Esophagus muscularis mucosa (tissue), 4 donors: ENCODE measurements at regions not wholly inside any gene's neighbourhood (a gene's known extent, or its start where the extent isn't known, plus 50 kb on each side); places are given as distances from the start of the nearest gene placed in this dataset.

Experiments used
- DNase-seq: peaks from one replicate; pipeline ENCODE4 v3.0.0-alpha.2; 2017; ENCODE audit errors: extremely low spot score
- H3K27ac ChIP-seq, 4 donors: fragments of 200-600 bp; sonication (generic); replicated peaks in 1 of 4; 1 replicate in 3 of 4; 2 replicates in 1 of 4; pipeline ENCODE4 v1.5.1; 2016 to 2019; ENCODE audit warnings: mild to moderate bottlenecking in 1 of 4
- H3K27me3 ChIP-seq, 4 donors: fragments of 200-600 bp; sonication (generic); one replicate each; pipeline versions ENCODE4 v1.5.1 to v1.6.0; 2016 to 2019
- H3K36me3 ChIP-seq, 4 donors: fragments of 200-600 bp; sonication (generic); one replicate each; pipeline ENCODE4 v1.5.1; 2016 to 2019
- H3K4me1 ChIP-seq, 4 donors: fragments of 200-600 bp; sonication (generic); one replicate each; pipeline ENCODE4 v1.5.1; 2016 to 2019
- H3K4me3 ChIP-seq, 4 donors: fragments of 200-600 bp; sonication (generic); 1 replicate in 2 of 4; 2 replicates in 2 of 4; pipeline ENCODE4 v1.5.1; 2016 to 2019; ENCODE audit warnings: mild to moderate bottlenecking in 4 of 4, moderate library complexity in 1 of 4
- H3K9me3 ChIP-seq, 4 donors: fragments of 200-600 bp; sonication (generic); 1 replicate in 3 of 4; 2 replicates in 1 of 4; pipeline ENCODE4 v1.5.1; 2016 to 2019
- EP300 ChIP-seq: sonication (generic); formaldehyde crosslinking; IDR thresholded peaks from one replicate; pipeline ENCODE4 v1.6.1; 2017; ENCODE audit warnings: antibody characterized with exemption
- POLR2A ChIP-seq: fragments of 450-650 bp; IDR thresholded peaks from one replicate; pipeline ENCODE4 v1.6.1; 2017; ENCODE audit warnings: antibody characterized with exemption, moderate library complexity, mild to moderate bottlenecking, low read depth
- POLR2AphosphoS5 ChIP-seq, 2 donors: sonication (generic); formaldehyde crosslinking; IDR thresholded peaks; one replicate each; pipeline ENCODE4 v1.6.1; 2017; ENCODE audit warnings: antibody characterized with exemption in 2 of 2
- WGBS: methylation state at CpG from one replicate; pipeline ENCODE4 v1.1.5; 2018; 5-methylcytosine and 5-hydroxymethylcytosine counted together
- intact Hi-C: fragments of 100-400 bp; cut with DNase I; formaldehyde crosslinking; loops from one replicate; pipeline ENCODE4 v1.15.1; 2023
- TF ChIP-seq, protein P1 (sequence below), 3 experiments: fragments of 200-600 bp in 2 of 3; fragments of 450-650 bp in 1 of 3; sonication (generic) in 2 of 3; IDR thresholded peaks; one replicate each; pipeline ENCODE4 v1.5.1; 2017 to 2019; ENCODE audit warnings: antibody characterized with exemption in 3 of 3, mild to moderate bottlenecking in 2 of 3, moderate library complexity in 1 of 3

DNA sequence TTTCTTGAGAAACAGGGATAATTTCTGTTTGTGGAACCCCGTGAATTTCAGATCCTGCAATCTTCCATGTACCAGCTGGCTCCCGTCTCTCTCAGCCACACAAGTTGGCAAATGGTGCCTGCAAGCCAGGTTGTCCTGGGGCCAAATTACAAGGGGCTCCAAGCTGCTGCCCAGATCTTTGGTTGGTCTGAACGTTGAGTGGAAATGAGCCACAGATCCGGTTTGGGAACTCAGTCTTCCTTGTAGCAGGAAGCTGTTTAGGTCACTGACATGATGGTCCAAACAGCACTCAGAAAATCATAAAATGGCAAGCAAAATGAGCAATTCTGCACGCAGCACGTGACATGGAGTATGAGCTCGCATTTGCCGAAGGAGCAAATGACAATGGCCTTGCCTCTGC is 1496.4 kb downstream of the TBC1D22A start:
- no peaks in the 10 kb centered on the region for H3K36me3 ChIP-seq
- intact Hi-C loops, result no loop called here
- 77% methylated on average over 7 of the region's 8 CpGs for whole genome bisulfite sequencing
- peaks cover 0 to 64% (median 0%) of the 10 kb centered on the region in 4 donors for H3K27me3 ChIP-seq
- no peak overlapping the region for H3K27ac ChIP-seq
- DNase-seq, result no peak
- no peak for TF ChIP-seq POLR2A
- TF ChIP-seq, protein P1, sequence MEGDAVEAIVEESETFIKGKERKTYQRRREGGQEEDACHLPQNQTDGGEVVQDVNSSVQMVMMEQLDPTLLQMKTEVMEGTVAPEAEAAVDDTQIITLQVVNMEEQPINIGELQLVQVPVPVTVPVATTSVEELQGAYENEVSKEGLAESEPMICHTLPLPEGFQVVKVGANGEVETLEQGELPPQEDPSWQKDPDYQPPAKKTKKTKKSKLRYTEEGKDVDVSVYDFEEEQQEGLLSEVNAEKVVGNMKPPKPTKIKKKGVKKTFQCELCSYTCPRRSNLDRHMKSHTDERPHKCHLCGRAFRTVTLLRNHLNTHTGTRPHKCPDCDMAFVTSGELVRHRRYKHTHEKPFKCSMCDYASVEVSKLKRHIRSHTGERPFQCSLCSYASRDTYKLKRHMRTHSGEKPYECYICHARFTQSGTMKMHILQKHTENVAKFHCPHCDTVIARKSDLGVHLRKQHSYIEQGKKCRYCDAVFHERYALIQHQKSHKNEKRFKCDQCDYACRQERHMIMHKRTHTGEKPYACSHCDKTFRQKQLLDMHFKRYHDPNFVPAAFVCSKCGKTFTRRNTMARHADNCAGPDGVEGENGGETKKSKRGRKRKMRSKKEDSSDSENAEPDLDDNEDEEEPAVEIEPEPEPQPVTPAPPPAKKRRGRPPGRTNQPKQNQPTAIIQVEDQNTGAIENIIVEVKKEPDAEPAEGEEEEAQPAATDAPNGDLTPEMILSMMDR (IDR thresholded peaks at IDR 0.05), result no peak
- TF ChIP-seq EP300, result no peak
- no peak for TF ChIP-seq POLR2AphosphoS5 (IDR thresholded peaks at IDR 0.05)
- H3K9me3 ChIP-seq, result no peaks in the 10 kb centered on the region
- H3K4me3 ChIP-seq, result no peak overlapping the region
- no peaks in the 10 kb centered on the region for H3K4me1 ChIP-seq

DNA sequence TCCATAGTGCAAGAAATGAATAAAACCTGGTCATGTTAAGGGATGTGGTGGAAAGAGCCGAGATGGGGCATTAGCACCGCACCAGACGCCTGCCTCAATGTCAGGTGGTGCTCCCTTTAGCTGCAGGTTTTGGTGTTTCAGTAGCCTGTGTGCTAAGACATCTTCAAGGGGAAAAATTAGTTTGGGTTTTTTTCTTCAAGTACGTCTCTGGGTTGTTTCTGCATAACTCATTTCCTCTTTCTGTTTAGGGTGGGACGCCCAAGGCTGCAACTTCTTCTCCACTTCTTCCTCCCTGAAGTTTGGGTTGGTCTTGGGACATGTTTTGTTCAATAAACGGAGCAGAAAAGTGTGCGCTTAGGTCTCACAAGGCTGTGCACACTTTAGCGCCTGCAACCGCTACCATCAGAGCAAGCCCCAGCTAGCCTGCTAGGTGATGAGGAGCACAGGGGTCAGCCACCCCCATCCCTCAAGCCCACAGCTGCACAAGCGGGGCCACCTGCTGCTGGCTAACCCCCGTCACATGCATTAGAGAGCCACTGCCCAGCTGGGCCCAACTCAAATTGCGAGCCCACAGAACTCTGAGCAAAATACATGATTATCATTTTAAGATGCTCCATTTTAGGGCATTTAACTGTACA is 1495.7 kb downstream of the TBC1D22A start:
- TF ChIP-seq POLR2AphosphoS5 (IDR thresholded peaks at IDR 0.05), result no peak
- TF ChIP-seq POLR2A, result no peak
- H3K9me3 ChIP-seq, result no peaks in the 10 kb centered on the region
- H3K4me3 ChIP-seq, result no peak overlapping the region
- peaks cover 0 to 64% (median 0%) of the 10 kb centered on the region in 4 donors for H3K27me3 ChIP-seq
- no peak for DNase-seq
- H3K36me3 ChIP-seq, result no peaks in the 10 kb centered on the region
- no peaks in the 10 kb centered on the region for H3K4me1 ChIP-seq
- 80% methylated on average over 10 of the region's 12 CpGs for WGBS
- intact Hi-C loops, result no loop called here
- no peak overlapping the region for H3K27ac ChIP-seq

DNA sequence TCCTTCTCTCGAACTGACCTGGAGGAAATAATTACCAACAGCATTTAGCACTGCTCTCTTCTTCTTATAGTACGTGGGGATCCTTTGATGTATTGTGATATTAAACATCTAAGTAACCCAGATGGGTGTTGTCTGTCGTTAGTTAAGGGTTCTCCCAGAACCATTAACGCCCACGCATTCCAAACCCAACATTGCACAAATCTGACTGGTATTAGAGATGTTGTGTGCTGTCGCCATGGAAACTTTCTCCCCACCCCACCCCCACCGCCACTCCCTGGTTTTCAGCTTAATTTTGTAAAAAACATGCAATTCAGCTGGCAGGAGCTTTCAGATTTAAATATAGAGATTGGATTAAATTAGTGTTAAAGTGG is 1495.2 kb downstream of the TBC1D22A start:
- peaks cover 0 to 61% (median 0%) of the 10 kb centered on the region in 4 donors for H3K27me3 ChIP-seq
- no peaks in the 10 kb centered on the region for H3K36me3 ChIP-seq
- WGBS, result 60% methylated on average over 7 of the region's 7 CpGs
- intact Hi-C loops, result no loop called here
- H3K27ac ChIP-seq, result no peak overlapping the region
- no peaks in the 10 kb centered on the region for H3K4me1 ChIP-seq
- no peak for DNase-seq
- TF ChIP-seq, protein P1 (IDR thresholded peaks at IDR 0.05), result no peak
- no peak for TF ChIP-seq POLR2AphosphoS5 (IDR thresholded peaks at IDR 0.05)
- no peak for TF ChIP-seq POLR2A
- TF ChIP-seq EP300, result no peak
- H3K4me3 ChIP-seq, result no peak overlapping the region
- H3K9me3 ChIP-seq, result no peaks in the 10 kb centered on the region

DNA sequence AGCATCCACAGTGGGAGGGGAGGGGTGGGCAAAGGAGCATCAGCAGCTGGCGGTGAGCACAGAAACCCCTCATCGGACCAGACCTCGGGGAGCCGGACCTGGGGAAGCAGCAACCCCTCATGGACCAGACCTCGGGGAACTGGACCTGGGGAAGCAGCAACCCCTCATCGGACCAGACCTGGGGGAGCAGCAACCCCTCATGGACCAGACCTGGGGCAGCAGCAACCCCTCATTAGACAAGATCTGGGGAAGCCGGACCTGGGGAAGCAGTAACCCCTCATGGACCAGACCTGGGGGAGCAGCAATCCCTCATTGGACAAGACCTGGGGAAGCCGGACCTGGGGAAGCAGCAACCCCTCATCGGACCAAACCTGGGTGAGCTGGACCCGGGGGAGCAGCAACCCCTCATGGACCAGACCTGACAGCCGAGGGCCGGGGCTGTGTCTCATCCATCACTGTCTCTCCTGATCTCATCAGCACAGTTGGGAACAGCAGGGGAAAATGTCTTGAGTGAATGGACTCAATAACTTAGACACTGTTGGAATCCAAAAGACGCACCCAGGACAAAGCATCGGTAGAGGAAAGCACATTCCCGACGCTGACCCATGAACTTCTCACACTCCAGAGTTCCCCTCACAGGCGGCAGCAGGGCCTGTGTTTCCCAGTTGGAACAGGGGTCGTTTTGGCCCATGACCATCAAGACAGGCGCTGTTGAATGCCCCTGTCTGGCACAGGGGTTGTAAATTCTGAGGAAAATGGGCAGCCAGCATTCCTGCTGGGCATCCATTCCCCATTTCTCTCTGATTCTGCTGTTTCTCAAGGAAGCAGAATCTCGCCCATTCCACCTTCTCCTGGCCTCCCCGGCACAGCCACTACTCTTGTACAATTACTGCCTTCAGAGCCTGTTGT is 1494.6 kb downstream of the TBC1D22A start:
- H3K27ac ChIP-seq, result no peak overlapping the region

More for the DNA sequence above, 1494.6 kb downstream of the TBC1D22A start:
- Histone ChIP-seq H3K9me3 (no peaks in the 10 kb centered on the region), H3K27me3 (peaks cover 0 to 59% (median 0%) of the 10 kb centered on the region in 4 donors), H3K4me3 (no peak overlapping the region), H3K36me3 (no peaks in the 10 kb centered on the region), H3K4me1 (no peaks in the 10 kb centered on the region)
- no peak for DNase-seq
- intact Hi-C loops, result no loop called here
- TF ChIP-seq EP300 (no peak), POLR2AphosphoS5 (IDR thresholded peaks at IDR 0.05) (no peak), POLR2A (no peak)
- TF ChIP-seq, protein P1 (IDR thresholded peaks at IDR 0.05), result no peak
- WGBS, result 73% methylated on average over 17 of the region's 21 CpGs
